GM12892 (cell line): ENCODE measurements at regions not wholly inside any gene's neighbourhood (a gene's known extent, or its start where the extent isn't known, plus 50 kb on each side); places are given as distances from the start of the nearest gene placed in this dataset.

Experiments
- POLR2A ChIP-seq: IDR thresholded peaks from 2 replicates; pipeline ENCODE4 v1.6.1; 2011; ENCODE audit warnings: low read depth, low read length, control low read depth
- POLR2AphosphoS5 ChIP-seq: IDR thresholded peaks from 2 replicates; pipeline ENCODE4 v1.6.1; 2011; ENCODE audit warnings: low read depth, low read length, control low read depth
- TAF1 ChIP-seq: IDR thresholded peaks from 2 replicates; pipeline ENCODE4 v1.6.1; 2011; ENCODE audit warnings: low read depth, mild to moderate bottlenecking, control low read depth, low read length, borderline replicate concordance

- no peak for TF ChIP-seq POLR2A
- TF ChIP-seq POLR2AphosphoS5 = no peak
- TF ChIP-seq TAF1 = no peak
These were observed 101.7 kb downstream of the CD200R1L start for GRCh38 chr3:112744825-112745566.
